Keratinocyte (primary cell): ENCODE measurements at regions not wholly inside any gene's neighbourhood (a gene's known extent, or its start where the extent isn't known, plus 50 kb on each side); places are given as distances from the start of the nearest gene placed in this dataset.

Experiments
- DNase-seq: peaks from one replicate; pipeline ENCODE4 v3.0.0-alpha.2; 2011; ENCODE audit warnings: low read depth, missing footprints, low spot score
- FAIRE-seq: peaks from 2 replicates; lab custom pipeline; 2011; peaks lifted over from hg19 to GRCh38; lab: Jason Lieb, UNC
- H2AFZ ChIP-seq: 2 replicates; pipeline ENCODE4 v1.6.0; 2012; ENCODE audit warnings: low read length, control low read depth, inconsistent platforms; ENCODE audit not compliant: control insufficient read depth
- H3K27ac ChIP-seq: 2 replicates; pipeline ENCODE4 v1.5.1; 2011; ENCODE audit warnings: low read length; ENCODE audit not compliant: control insufficient read depth, insufficient read depth
- H3K27me3 ChIP-seq: 3 replicates; pipeline ENCODE4 v1.6.0; 2011; ENCODE audit warnings: low read length; ENCODE audit not compliant: control insufficient read depth, insufficient read depth; ENCODE audit errors: extremely low read depth
- H3K36me3 ChIP-seq, 2 experiments: 2 replicates in 1 of 2; 3 replicates in 1 of 2; pipeline ENCODE4 v1.5.1; 2011; ENCODE audit warnings: low read length in 2 of 2, mild to moderate bottlenecking in 1 of 2; ENCODE audit not compliant: control insufficient read depth in 2 of 2, insufficient read depth in 2 of 2; ENCODE audit errors: extremely low read depth in 1 of 2
- H3K4me1 ChIP-seq: 3 replicates; pipeline ENCODE4 v1.5.1; 2011; ENCODE audit warnings: low read length; ENCODE audit not compliant: control insufficient read depth, insufficient read depth; ENCODE audit errors: extremely low read depth
- H3K4me2 ChIP-seq: 3 replicates; pipeline ENCODE4 v1.6.0; 2011; ENCODE audit warnings: low read depth, low read length; ENCODE audit not compliant: control insufficient read depth, insufficient read depth; ENCODE audit errors: extremely low read depth
- H3K4me3 ChIP-seq, 3 experiments: fragments of 200-600 bp in 1 of 3; sonication (generic) in 1 of 3; 2 replicates in 2 of 3; 3 replicates in 1 of 3; pipeline ENCODE4 v1.5.1; 2011 to 2016; ENCODE audit warnings: low read length in 3 of 3, mild to moderate bottlenecking in 3 of 3, control low read depth in 2 of 3, inconsistent platforms in 1 of 3, low read depth in 1 of 3, mixed read lengths in 1 of 3, mixed run types in 1 of 3, moderate library complexity in 1 of 3; ENCODE audit not compliant: control insufficient read depth in 2 of 3, insufficient read depth in 2 of 3; ENCODE audit errors: extremely low read depth in 1 of 3
- H3K79me2 ChIP-seq: 2 replicates; pipeline ENCODE4 v1.6.0; 2012; ENCODE audit warnings: low read length; ENCODE audit not compliant: control insufficient read depth, insufficient read depth
- H3K9ac ChIP-seq: 3 replicates; pipeline ENCODE4 v1.6.0; 2011; ENCODE audit warnings: low read length; ENCODE audit not compliant: control insufficient read depth, insufficient read depth; ENCODE audit errors: extremely low read depth
- H3K9me1 ChIP-seq: 3 replicates; pipeline ENCODE4 v1.6.0; 2011; ENCODE audit warnings: low read length; ENCODE audit not compliant: control insufficient read depth, insufficient read depth; ENCODE audit errors: extremely low read depth
- H3K9me3 ChIP-seq: 2 replicates; pipeline ENCODE4 v1.5.1; 2012; ENCODE audit warnings: low read depth, low read length; ENCODE audit not compliant: control insufficient read depth
- H4K20me1 ChIP-seq: 3 replicates; pipeline ENCODE4 v1.6.0; 2011; ENCODE audit warnings: low read length; ENCODE audit not compliant: control insufficient read depth, insufficient read depth; ENCODE audit errors: extremely low read depth
- EZH2 ChIP-seq: IDR thresholded peaks from one replicate; pipeline ENCODE4 v1.6.1; 2012; ENCODE audit warnings: inconsistent platforms, mild to moderate bottlenecking, low read length, moderate library complexity
- dilution Hi-C: fragments of 300-500 bp; cut with MboI; formaldehyde crosslinking; loops from one replicate; pipeline ENCODE4 v1.7.0; 2020; ENCODE audit warnings: low sequenced_read_pairs; ENCODE audit not compliant: extremely low pct_ligation_motif_present
- TF ChIP-seq, protein P1 (sequence below), 3 experiments: IDR thresholded peaks in 1 of 3; conservative IDR thresholded peaks in 1 of 3; optimal IDR thresholded peaks in 1 of 3; 2 replicates in 2 of 3; 3 replicates in 1 of 3; pipeline versions ENCODE3 to v1.5.1; 2011; ENCODE audit warnings: low read length in 3 of 3, mild to moderate bottlenecking in 3 of 3, moderate library complexity in 2 of 3, control low read depth in 1 of 3, inconsistent platforms in 1 of 3; ENCODE audit not compliant: insufficient read depth in 2 of 3; ENCODE audit errors: extremely low read depth in 1 of 3

DNA sequence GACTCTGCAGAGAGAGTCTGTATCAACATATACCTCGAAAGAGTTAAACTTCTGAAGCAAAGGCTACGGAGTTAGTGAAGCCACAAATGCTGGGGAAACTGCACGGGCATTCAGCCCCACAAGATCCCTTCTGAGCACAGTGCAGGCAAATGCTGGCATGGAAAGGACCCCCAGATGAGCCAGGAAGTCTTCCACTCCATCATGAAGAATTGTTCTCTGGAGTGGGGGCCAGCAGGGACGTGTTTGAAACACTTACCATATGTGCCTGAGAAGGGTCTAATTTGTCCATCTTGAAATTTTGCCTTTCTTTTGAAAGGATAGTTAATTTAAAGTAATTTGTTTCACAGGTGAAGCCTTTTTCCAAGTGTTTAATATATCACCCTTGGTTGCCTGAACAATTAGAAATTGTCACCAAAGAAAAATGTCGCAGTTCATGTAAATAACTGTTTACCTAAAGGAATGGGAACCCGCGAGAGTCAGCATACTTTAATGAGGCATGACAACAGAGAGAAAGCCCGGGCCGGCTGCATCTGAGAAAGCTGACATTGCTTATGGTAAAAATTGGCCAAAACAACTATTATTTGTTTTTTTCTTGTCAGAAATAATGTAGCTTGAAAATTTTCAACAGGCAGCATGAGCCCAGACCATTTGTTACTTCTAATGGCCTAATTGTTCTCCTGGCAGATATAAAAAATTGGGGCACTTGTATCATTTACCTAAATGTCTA lies 287.6 kb upstream of the MGMT start:
- Histone ChIP-seq H3K36me3 (no peaks in the 10 kb centered on the region), H3K27me3 (no peaks in the 10 kb centered on the region), H3K9me1 (no peaks in the 10 kb centered on the region), H2AFZ (no peak overlapping the region), H3K27ac (no peak overlapping the region), H4K20me1 (no peaks in the 10 kb centered on the region), H3K9me3 (no peaks in the 10 kb centered on the region), H3K4me2 (no peak overlapping the region), H3K9ac (no peak overlapping the region), H3K79me2 (no peaks in the 10 kb centered on the region), H3K4me1 (no peaks in the 10 kb centered on the region), H3K4me3 (no peak overlapping the region)
- no peak for FAIRE-seq
- dilution Hi-C loops: no loop called here
- no peak for DNase-seq
- no peak for TF ChIP-seq EZH2
- TF ChIP-seq, protein P1, sequence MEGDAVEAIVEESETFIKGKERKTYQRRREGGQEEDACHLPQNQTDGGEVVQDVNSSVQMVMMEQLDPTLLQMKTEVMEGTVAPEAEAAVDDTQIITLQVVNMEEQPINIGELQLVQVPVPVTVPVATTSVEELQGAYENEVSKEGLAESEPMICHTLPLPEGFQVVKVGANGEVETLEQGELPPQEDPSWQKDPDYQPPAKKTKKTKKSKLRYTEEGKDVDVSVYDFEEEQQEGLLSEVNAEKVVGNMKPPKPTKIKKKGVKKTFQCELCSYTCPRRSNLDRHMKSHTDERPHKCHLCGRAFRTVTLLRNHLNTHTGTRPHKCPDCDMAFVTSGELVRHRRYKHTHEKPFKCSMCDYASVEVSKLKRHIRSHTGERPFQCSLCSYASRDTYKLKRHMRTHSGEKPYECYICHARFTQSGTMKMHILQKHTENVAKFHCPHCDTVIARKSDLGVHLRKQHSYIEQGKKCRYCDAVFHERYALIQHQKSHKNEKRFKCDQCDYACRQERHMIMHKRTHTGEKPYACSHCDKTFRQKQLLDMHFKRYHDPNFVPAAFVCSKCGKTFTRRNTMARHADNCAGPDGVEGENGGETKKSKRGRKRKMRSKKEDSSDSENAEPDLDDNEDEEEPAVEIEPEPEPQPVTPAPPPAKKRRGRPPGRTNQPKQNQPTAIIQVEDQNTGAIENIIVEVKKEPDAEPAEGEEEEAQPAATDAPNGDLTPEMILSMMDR (optimal IDR thresholded peaks at IDR 0.05 in 1 of 3, IDR thresholded peaks at IDR 0.05 in 1 of 3, conservative IDR thresholded peaks at IDR 0.05 in 1 of 3; ENCODE audit: extremely low read depth in 1 of 3, insufficient read depth in 2 of 3, low read length in 3 of 3): no peak

GRCh38 chr10:129179972-129180678 lies 286.9 kb upstream of the MGMT start:
- Histone ChIP-seq H3K27me3 (no peaks in the 10 kb centered on the region), H3K4me2 (no peak overlapping the region), H2AFZ (no peak overlapping the region), H3K27ac (no peak overlapping the region), H3K9me1 (no peaks in the 10 kb centered on the region), H3K9ac (no peak overlapping the region), H3K79me2 (no peaks in the 10 kb centered on the region), H3K4me3 (no peak overlapping the region), H4K20me1 (no peaks in the 10 kb centered on the region), H3K36me3 (no peaks in the 10 kb centered on the region), H3K4me1 (no peaks in the 10 kb centered on the region), H3K9me3 (peaks cover under 1% of the 10 kb centered on the region)
- TF ChIP-seq EZH2: no peak
- TF ChIP-seq, protein P1 (optimal IDR thresholded peaks at IDR 0.05 in 1 of 3, IDR thresholded peaks at IDR 0.05 in 1 of 3, conservative IDR thresholded peaks at IDR 0.05 in 1 of 3; ENCODE audit: extremely low read depth in 1 of 3, insufficient read depth in 2 of 3, low read length in 3 of 3): no peak
- dilution Hi-C loops: no loop called here
- FAIRE-seq (no peak), DNase-seq (no peak)
